ENCODE measurements at regions not wholly inside any gene's neighbourhood (a gene's known extent, or its start where the extent isn't known, plus 50 kb on each side); places are given as distances from the start of the nearest gene placed in this dataset.

GRCh38 chr9:97770808-97771372 is 73.8 kb upstream of the XPA start:
- H3K36me3 ChIP-seq (replicated peaks in 1 of 2; ENCODE audit: control insufficient read depth in 1 of 2, insufficient read depth in 2 of 2, low read length in 1 of 2) = no peaks in the 10 kb centered on the region
- ChIA-PET CTCF (no interaction called here), POLR2A (no interaction called here)
- no peaks in the 10 kb centered on the region for H3K9me2 ChIP-seq
- DNase-seq = no peak
- no peaks in the 10 kb centered on the region for H4K20me1 ChIP-seq (ENCODE audit: insufficient read depth)
- WGBS (ENCODE audit: low lambda C conversion rate) = 50% methylated on average over 1 of the region's 1 CpG
- no peak overlapping the region for H2AFZ ChIP-seq (ENCODE audit: low read depth)
- no peaks in the 10 kb centered on the region for H3K4me1 ChIP-seq (ENCODE audit: control insufficient read depth in 1 of 2, insufficient read depth in 2 of 2, low read depth in 1 of 2, low read length in 1 of 2)
- H3K79me2 ChIP-seq (ENCODE audit: insufficient read depth) = no peaks in the 10 kb centered on the region
- no peaks in the 10 kb centered on the region; the same call in 1 of the 2 replicates for H3K27me3 ChIP-seq (ENCODE audit: insufficient read depth)
- no peaks in the 10 kb centered on the region for H3K9me3 ChIP-seq
- no peak overlapping the region for H3K27ac ChIP-seq (ENCODE audit: low read depth in 2 of 2, low read length in 1 of 2)
- no peak overlapping the region for H3K4me3 ChIP-seq (ENCODE audit: low read depth in 2 of 2, low read length in 1 of 2)
- H3F3A ChIP-seq (replicated peaks; ENCODE audit: insufficient read depth) = no peaks in the 10 kb centered on the region
- TF ChIP-seq SMC3 (IDR thresholded peaks at IDR 0.05; ENCODE audit: low read depth, low read length) (no peak), REST (IDR thresholded peaks at IDR 0.05; ENCODE audit: low read depth, low read length) (peak; percentile 76), EZH2phosphoT487 (IDR thresholded peaks at IDR 0.05; ENCODE audit: borderline replicate concordance, low read depth) (no peak), FOXM1 (IDR thresholded peaks at IDR 0.05; ENCODE audit: low read depth) (no peak)
- no peak overlapping the region for H3K9ac ChIP-seq
- H3K4me2 ChIP-seq = no peak overlapping the region

GRCh38 chr9:97771641-97772040 is 74.5 kb upstream of the XPA start:
- Histone ChIP-seq H4K20me1 (ENCODE audit: insufficient read depth) (no peaks in the 10 kb centered on the region), H3K9ac (no peak overlapping the region), H3K4me2 (no peak overlapping the region), H3K27me3 (ENCODE audit: insufficient read depth) (no peaks in the 10 kb centered on the region; the same call in 1 of the 2 replicates), H3K9me3 (no peaks in the 10 kb centered on the region), H3K79me2 (ENCODE audit: insufficient read depth) (no peaks in the 10 kb centered on the region), H3K4me3 (ENCODE audit: low read depth in 2 of 2, low read length in 1 of 2) (no peak overlapping the region), H3F3A (replicated peaks; ENCODE audit: insufficient read depth) (no peaks in the 10 kb centered on the region), H3K36me3 (replicated peaks in 1 of 2; ENCODE audit: control insufficient read depth in 1 of 2, insufficient read depth in 2 of 2, low read length in 1 of 2) (no peaks in the 10 kb centered on the region), H3K4me1 (ENCODE audit: control insufficient read depth in 1 of 2, insufficient read depth in 2 of 2, low read depth in 1 of 2, low read length in 1 of 2) (no peaks in the 10 kb centered on the region), H3K9me2 (no peaks in the 10 kb centered on the region), H3K27ac (ENCODE audit: low read depth in 2 of 2, low read length in 1 of 2) (no peak overlapping the region), H2AFZ (ENCODE audit: low read depth) (no peak overlapping the region)
- DNase-seq = no peak
- WGBS (ENCODE audit: low lambda C conversion rate) = 57% methylated on average over 3 of the region's 3 CpGs
- no peak for TF ChIP-seq FOXM1 (IDR thresholded peaks at IDR 0.05; ENCODE audit: low read depth)
- ChIA-PET CTCF (no interaction called here), POLR2A (no interaction called here)

DNA sequence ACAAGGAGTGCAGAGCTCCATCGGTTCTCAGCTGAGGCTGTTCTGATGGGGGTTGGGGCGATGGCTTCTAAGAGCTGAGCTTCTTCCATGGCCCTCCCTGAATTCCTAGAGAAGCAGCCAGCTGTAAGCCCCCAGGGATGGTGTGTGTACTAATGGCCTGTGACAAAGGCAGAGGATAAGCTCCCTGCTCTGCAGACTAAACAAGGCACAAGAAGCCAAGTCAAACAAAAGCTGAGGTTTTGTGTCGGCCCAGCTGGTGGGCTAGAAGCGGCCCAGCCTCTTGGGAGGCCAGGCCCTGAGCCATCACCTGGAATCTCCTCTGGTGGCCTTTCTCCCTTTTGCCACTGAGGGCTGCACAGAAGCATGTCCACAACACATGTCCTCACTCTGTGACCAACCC is 75.0 kb upstream of the XPA start:
- WGBS (ENCODE audit: low lambda C conversion rate) = 21% methylated on average over 4 of the region's 4 CpGs
- POLR2A ChIA-PET = no interaction called here
- no peak for DNase-seq
- Histone ChIP-seq H3K9me3 (no peaks in the 10 kb centered on the region), H3K9ac (no peak overlapping the region), H3K4me3 (ENCODE audit: low read depth in 2 of 2, low read length in 1 of 2) (no peak overlapping the region), H3K36me3 (replicated peaks in 1 of 2; ENCODE audit: control insufficient read depth in 1 of 2, insufficient read depth in 2 of 2, low read length in 1 of 2) (no peaks in the 10 kb centered on the region), H3F3A (replicated peaks; ENCODE audit: insufficient read depth) (no peaks in the 10 kb centered on the region), H3K4me1 (ENCODE audit: control insufficient read depth in 1 of 2, insufficient read depth in 2 of 2, low read depth in 1 of 2, low read length in 1 of 2) (no peaks in the 10 kb centered on the region), H3K9me2 (no peaks in the 10 kb centered on the region), H3K27ac (ENCODE audit: low read depth in 2 of 2, low read length in 1 of 2) (no peak overlapping the region), H4K20me1 (ENCODE audit: insufficient read depth) (no peaks in the 10 kb centered on the region), H3K4me2 (no peak overlapping the region), H3K79me2 (ENCODE audit: insufficient read depth) (no peaks in the 10 kb centered on the region), H2AFZ (ENCODE audit: low read depth) (no peak overlapping the region), H3K27me3 (ENCODE audit: insufficient read depth) (no peaks in the 10 kb centered on the region; the same call in 1 of the 2 replicates)
- CTCF ChIA-PET = no interaction called here
- TF ChIP-seq NRF1 (IDR thresholded peaks at IDR 0.05; ENCODE audit: low read depth, low read length) (no peak), FOXM1 (IDR thresholded peaks at IDR 0.05; ENCODE audit: low read depth) (no peak), JUND (IDR thresholded peaks at IDR 0.05) (no peak), RCOR1 (IDR thresholded peaks at IDR 0.05; ENCODE audit: low read length) (no peak), REST (IDR thresholded peaks at IDR 0.05; ENCODE audit: low read depth, low read length) (no peak), RFX5 (IDR thresholded peaks at IDR 0.05; ENCODE audit: low read length) (no peak), YY1 (IDR thresholded peaks at IDR 0.05; ENCODE audit: low read depth) (no peak), MXI1 (IDR thresholded peaks at IDR 0.05; ENCODE audit: low read depth, low read length) (no peak)
- TF ChIP-seq, protein P1, sequence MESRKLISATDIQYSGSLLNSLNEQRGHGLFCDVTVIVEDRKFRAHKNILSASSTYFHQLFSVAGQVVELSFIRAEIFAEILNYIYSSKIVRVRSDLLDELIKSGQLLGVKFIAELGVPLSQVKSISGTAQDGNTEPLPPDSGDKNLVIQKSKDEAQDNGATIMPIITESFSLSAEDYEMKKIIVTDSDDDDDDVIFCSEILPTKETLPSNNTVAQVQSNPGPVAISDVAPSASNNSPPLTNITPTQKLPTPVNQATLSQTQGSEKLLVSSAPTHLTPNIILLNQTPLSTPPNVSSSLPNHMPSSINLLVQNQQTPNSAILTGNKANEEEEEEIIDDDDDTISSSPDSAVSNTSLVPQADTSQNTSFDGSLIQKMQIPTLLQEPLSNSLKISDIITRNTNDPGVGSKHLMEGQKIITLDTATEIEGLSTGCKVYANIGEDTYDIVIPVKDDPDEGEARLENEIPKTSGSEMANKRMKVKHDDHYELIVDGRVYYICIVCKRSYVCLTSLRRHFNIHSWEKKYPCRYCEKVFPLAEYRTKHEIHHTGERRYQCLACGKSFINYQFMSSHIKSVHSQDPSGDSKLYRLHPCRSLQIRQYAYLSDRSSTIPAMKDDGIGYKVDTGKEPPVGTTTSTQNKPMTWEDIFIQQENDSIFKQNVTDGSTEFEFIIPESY (IDR thresholded peaks at IDR 0.05; ENCODE audit: borderline replicate concordance, low read depth) = no peak
- TF ChIP-seq, protein P2, sequence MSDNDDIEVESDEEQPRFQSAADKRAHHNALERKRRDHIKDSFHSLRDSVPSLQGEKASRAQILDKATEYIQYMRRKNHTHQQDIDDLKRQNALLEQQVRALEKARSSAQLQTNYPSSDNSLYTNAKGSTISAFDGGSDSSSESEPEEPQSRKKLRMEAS (IDR thresholded peaks at IDR 0.05; ENCODE audit: low read depth) = no peak

All from SK-N-SH (cell line).